HEK293 (cell line): ENCODE measurements at regions not wholly inside any gene's neighbourhood (a gene's known extent, or its start where the extent isn't known, plus 50 kb on each side); places are given as distances from the start of the nearest gene placed in this dataset.
"Not testable (repeated sequence)": the region's sequence is repeated elsewhere in the genome, so short reads cannot be mapped to it uniquely, and the experiment has no call there.

Experiments used
- CTCF ChIA-PET: fragments of 350-600 bp; formaldehyde crosslinking; extraction: SDS; loops from one replicate; lab custom pipeline; 2021; ENCODE audit warnings: antibody characterized with exemption; lab: Yijun Ruan, JAX
- POLR2A ChIA-PET: fragments of 300-600 bp; formaldehyde crosslinking; extraction: SDS; loops from one replicate; lab custom pipeline; 2020; ENCODE audit warnings: antibody characterized with exemption, inconsistent platforms; lab: Yijun Ruan, JAX
- H3K27ac ChIP-seq: fragments of 200-500 bp; sonication (Bioruptor generic); 2 replicates; pipeline ENCODE4 v1.5.1; 2014; ENCODE audit warnings: low read depth, low read length, control low read depth, inconsistent platforms; ENCODE audit errors: extremely low read depth
- H3K36me3 ChIP-seq, 2 experiments: fragments of 200-500 bp in 1 of 2; sonication (Bioruptor generic) in 1 of 2; 1 replicate in 1 of 2; 2 replicates in 1 of 2; pipeline ENCODE4 v1.5.1; 2014 to 2017; ENCODE audit warnings: inconsistent platforms in 2 of 2, low read length in 2 of 2; ENCODE audit not compliant: control insufficient read depth in 2 of 2, insufficient read depth in 1 of 2
- H3K4me1 ChIP-seq: fragments of 200-500 bp; sonication (Bioruptor generic); 2 replicates; pipeline ENCODE4 v1.5.1; 2014; ENCODE audit warnings: mild to moderate bottlenecking, low read length, inconsistent platforms; ENCODE audit not compliant: control insufficient read depth, insufficient read depth
- H3K4me3 ChIP-seq: 2 replicates; pipeline ENCODE4 v1.5.1; 2011; ENCODE audit warnings: low read depth, mild to moderate bottlenecking, control low read depth, low read length, moderate library complexity
- H3K9me3 ChIP-seq: fragments of 200-500 bp; sonication (Bioruptor generic); 2 replicates; pipeline ENCODE4 v1.5.1; 2014; ENCODE audit warnings: low read depth, low read length, inconsistent platforms; ENCODE audit not compliant: control insufficient read depth, insufficient read depth
- BCL6B ChIP-seq: fragments of 450-650 bp; formaldehyde crosslinking; IDR thresholded peaks from 2 replicates; pipeline ENCODE4 v1.5.1; 2017; ENCODE audit warnings: missing biosample characterization, missing genetic modification characterization
- EGR2 ChIP-seq: fragments of 450-650 bp; formaldehyde crosslinking; IDR thresholded peaks from 2 replicates; pipeline ENCODE4 v1.5.1; 2016; ENCODE audit warnings: low read depth, missing biosample characterization, missing genetic modification characterization
- GLIS2 ChIP-seq: fragments of 450-650 bp; formaldehyde crosslinking; IDR thresholded peaks from 2 replicates; pipeline ENCODE4 v1.5.1; 2016; ENCODE audit warnings: missing biosample characterization, missing genetic modification characterization
- PRDM1 ChIP-seq: fragments of 450-650 bp; formaldehyde crosslinking; IDR thresholded peaks from 2 replicates; pipeline ENCODE4; 2016; ENCODE audit warnings: missing biosample characterization, missing genetic modification characterization
- REPIN1 ChIP-seq: fragments of 450-650 bp; formaldehyde crosslinking; IDR thresholded peaks from 2 replicates; pipeline ENCODE4 v1.5.1; 2017; ENCODE audit warnings: missing biosample characterization, missing genetic modification characterization, low read depth
- SP3 ChIP-seq: fragments of 450-650 bp; formaldehyde crosslinking; IDR thresholded peaks from 2 replicates; pipeline ENCODE4 v1.5.1; 2016; ENCODE audit warnings: missing biosample characterization, missing genetic modification characterization
- YY1 ChIP-seq: fragments of 450-650 bp; formaldehyde crosslinking; IDR thresholded peaks from 2 replicates; pipeline ENCODE4 v1.5.1; 2018; ENCODE audit warnings: missing biosample characterization, missing genetic modification characterization
- ZBTB1 ChIP-seq: fragments of 450-650 bp; formaldehyde crosslinking; IDR thresholded peaks from 2 replicates; pipeline ENCODE4 v1.5.1; 2016; ENCODE audit warnings: missing biosample characterization, missing genetic modification characterization
- ZFP3 ChIP-seq: fragments of 450-650 bp; formaldehyde crosslinking; IDR thresholded peaks from 2 replicates; pipeline ENCODE4 v1.5.1; 2016; ENCODE audit warnings: low read depth, missing biosample characterization, missing genetic modification characterization
- ZNF10 ChIP-seq: fragments of 450-650 bp; formaldehyde crosslinking; IDR thresholded peaks from 2 replicates; pipeline ENCODE4 v1.5.1; 2017; ENCODE audit warnings: missing biosample characterization, missing genetic modification characterization
- ZNF174 ChIP-seq: fragments of 450-650 bp; formaldehyde crosslinking; IDR thresholded peaks from 2 replicates; pipeline ENCODE4 v1.5.0; 2017; ENCODE audit warnings: missing biosample characterization, mild to moderate bottlenecking, missing genetic modification characterization
- ZNF18 ChIP-seq: fragments of 450-650 bp; formaldehyde crosslinking; IDR thresholded peaks from 2 replicates; pipeline ENCODE4 v1.5.1; 2016; ENCODE audit warnings: missing biosample characterization, missing genetic modification characterization
- ZNF214 ChIP-seq: fragments of 450-650 bp; formaldehyde crosslinking; IDR thresholded peaks from 2 replicates; pipeline ENCODE4 v1.5.1; 2017; ENCODE audit warnings: missing biosample characterization, mild to moderate bottlenecking, missing genetic modification characterization, borderline replicate concordance
- ZNF292 ChIP-seq: fragments of 450-650 bp; formaldehyde crosslinking; IDR thresholded peaks from 2 replicates; pipeline ENCODE4 v1.5.1; 2016; ENCODE audit warnings: low read depth, missing biosample characterization, missing genetic modification characterization, borderline replicate concordance
- ZNF423 ChIP-seq: fragments of 450-650 bp; formaldehyde crosslinking; IDR thresholded peaks from 2 replicates; pipeline ENCODE4 v1.5.1; 2016; ENCODE audit warnings: missing biosample characterization, missing genetic modification characterization
- ZNF624 ChIP-seq: fragments of 450-650 bp; formaldehyde crosslinking; IDR thresholded peaks from 2 replicates; pipeline ENCODE4 v1.5.1; 2017; ENCODE audit warnings: missing biosample characterization, missing genetic modification characterization
- ZNF654 ChIP-seq: fragments of 450-650 bp; formaldehyde crosslinking; IDR thresholded peaks from 2 replicates; pipeline ENCODE4 v1.5.1; 2016; ENCODE audit warnings: low read depth, missing biosample characterization, missing genetic modification characterization
- ZNF76 ChIP-seq: fragments of 450-650 bp; formaldehyde crosslinking; IDR thresholded peaks from 2 replicates; pipeline ENCODE4; 2016; ENCODE audit warnings: low read depth, missing biosample characterization, missing genetic modification characterization, borderline replicate concordance
- ZNF785 ChIP-seq: fragments of 450-650 bp; formaldehyde crosslinking; IDR thresholded peaks from 2 replicates; pipeline ENCODE4 v1.5.1; 2016; ENCODE audit warnings: missing biosample characterization, missing genetic modification characterization
- TF ChIP-seq, protein P1 (sequence below): fragments of 450-650 bp; formaldehyde crosslinking; IDR thresholded peaks from 2 replicates; pipeline ENCODE4 v1.5.1; 2016; ENCODE audit warnings: missing biosample characterization, missing genetic modification characterization

DNA sequence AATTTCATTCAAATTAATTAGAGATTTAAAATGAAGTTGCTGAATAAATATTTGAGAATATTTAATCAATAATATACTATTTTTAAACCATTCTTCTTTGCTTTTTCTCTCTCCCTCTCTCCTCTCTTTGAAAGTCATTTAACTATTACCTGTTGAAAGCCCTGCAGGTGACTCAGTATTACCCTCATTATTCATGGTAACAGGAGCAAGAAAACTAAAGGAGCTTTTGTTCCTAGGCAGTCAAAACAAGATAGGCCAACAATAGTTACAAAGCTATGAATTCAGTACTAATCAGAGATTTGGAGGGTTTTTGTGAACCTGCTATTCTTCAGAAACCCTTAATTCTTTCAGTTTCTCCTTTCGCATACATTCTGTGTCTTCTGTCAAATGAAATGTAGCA, 721.3 kb upstream of the NCAM2 start:
- no peak overlapping the region for H3K27ac ChIP-seq
- POLR2A ChIA-PET: no interaction called here
- H3K36me3 ChIP-seq: no peaks in the 10 kb centered on the region
- no peak overlapping the region for H3K4me3 ChIP-seq
- TF ChIP-seq ZNF654: no peak
- no peak for TF ChIP-seq ZFP3
- no peaks in the 10 kb centered on the region; the same call in none of the 2 replicates for H3K9me3 ChIP-seq
- H3K4me1 ChIP-seq: no peaks in the 10 kb centered on the region
- CTCF ChIA-PET: no interaction called here

DNA sequence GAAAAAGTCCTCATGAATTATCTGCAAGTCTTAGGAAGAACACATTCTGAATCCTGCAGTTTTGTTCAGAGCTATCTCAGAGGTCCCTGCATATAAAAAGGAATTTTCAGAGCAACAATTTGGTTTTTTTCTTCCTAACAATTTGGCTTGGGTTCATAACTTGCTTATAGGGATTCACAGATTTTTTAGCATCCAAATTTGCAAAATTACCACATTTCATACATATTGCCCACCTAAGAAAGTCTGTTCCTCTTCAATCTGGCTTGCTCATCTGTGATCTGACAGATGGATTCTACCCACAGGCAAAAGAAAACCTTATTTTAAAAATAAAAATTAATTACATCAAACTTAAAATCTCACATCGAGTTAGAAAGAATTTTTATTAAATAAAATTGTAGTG, 714.4 kb upstream of the NCAM2 start:
- Histone ChIP-seq H3K27ac (no peak overlapping the region), H3K4me3 (no peak overlapping the region), H3K4me1 (no peaks in the 10 kb centered on the region), H3K36me3 (no peaks in the 10 kb centered on the region), H3K9me3 (no peaks in the 10 kb centered on the region; the same call in none of the 2 replicates)
- POLR2A ChIA-PET: no interaction called here
- TF ChIP-seq ZNF18 (tag by site-specific recombination) (no peak), ZNF624 (tag by site-specific recombination) (no peak), ZNF423 (tag by site-specific recombination) (no peak), EGR2 (tag by site-specific recombination) (no peak), ZNF214 (tag by site-specific recombination) (no peak), ZNF10 (tag by site-specific recombination) (no peak), GLIS2 (tag by site-specific recombination) (no peak), REPIN1 (tag by site-specific recombination) (no peak), ZBTB1 (tag by site-specific recombination) (no peak), ZNF785 (tag by site-specific recombination) (no peak)
- TF ChIP-seq, protein P1, sequence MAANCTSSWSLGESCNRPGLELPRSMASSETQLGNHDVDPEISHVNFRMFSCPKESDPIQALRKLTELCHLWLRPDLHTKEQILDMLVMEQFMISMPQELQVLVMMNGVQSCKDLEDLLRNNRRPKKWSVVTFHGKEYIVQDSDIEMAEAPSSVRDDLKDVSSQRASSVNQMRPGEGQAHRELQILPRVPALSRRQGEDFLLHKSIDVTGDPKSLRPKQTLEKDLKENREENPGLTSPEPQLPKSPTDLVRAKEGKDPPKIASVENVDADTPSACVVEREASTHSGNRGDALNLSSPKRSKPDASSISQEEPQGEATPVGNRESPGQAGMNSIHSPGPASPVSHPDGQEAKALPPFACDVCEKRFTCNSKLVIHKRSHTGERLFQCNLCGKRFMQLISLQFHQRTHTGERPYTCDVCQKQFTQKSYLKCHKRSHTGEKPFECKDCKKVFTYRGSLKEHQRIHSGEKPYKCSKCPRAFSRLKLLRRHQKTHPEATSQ (tag by site-specific recombination): no peak
- CTCF ChIA-PET: interaction anchor here (0.6 kb wide), 1 partner anchor 570 kb away, joined by 3 read pairs; no protein-coding TSS in a partner anchor

DNA sequence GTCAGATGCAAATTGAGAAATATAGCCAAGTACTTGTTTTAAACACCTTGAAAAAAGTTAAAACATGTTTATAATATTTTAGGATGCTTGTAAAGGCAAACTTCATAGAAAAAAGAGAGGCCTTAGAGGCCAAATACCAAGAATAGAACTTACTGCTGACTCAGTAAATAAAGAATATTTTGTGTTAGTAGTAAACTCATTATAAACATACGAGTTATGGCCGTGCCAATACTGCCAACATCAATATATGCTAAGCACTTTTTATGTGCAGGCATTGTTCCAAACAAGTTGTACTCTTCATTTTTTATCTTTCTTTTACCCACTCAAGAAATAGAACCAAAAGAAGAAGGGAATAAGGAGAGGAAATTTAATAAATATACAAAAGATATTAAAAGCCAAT, 705.9 kb upstream of the NCAM2 start:
- Histone ChIP-seq H3K9me3 (no peaks in the 10 kb centered on the region; the same call in none of the 2 replicates), H3K4me3 (no peak overlapping the region), H3K4me1 (no peaks in the 10 kb centered on the region), H3K27ac (no peak overlapping the region), H3K36me3 (no peaks in the 10 kb centered on the region)
- TF ChIP-seq BCL6B: no peak
- no peak for TF ChIP-seq ZNF174 (tag by site-specific recombination)
- TF ChIP-seq ZNF76 (tag by site-specific recombination): no peak
- no peak for TF ChIP-seq ZNF292 (tag by site-specific recombination)
- no peak for TF ChIP-seq YY1 (tag by site-specific recombination)
- TF ChIP-seq SP3 (tag by site-specific recombination): no peak
- no peak for TF ChIP-seq PRDM1 (tag by site-specific recombination)
- ChIA-PET POLR2A (no interaction called here), CTCF (no interaction called here)

GRCh38 chr21:20292854-20293253, 705.4 kb upstream of the NCAM2 start:
- H3K4me3 ChIP-seq, H3K4me1 ChIP-seq: not testable (repeated sequence)

More at GRCh38 chr21:20292854-20293253, 705.4 kb upstream of the NCAM2 start:
- POLR2A ChIA-PET, H3K9me3 ChIP-seq, H3K27ac ChIP-seq, H3K36me3 ChIP-seq, CTCF ChIA-PET: not testable (repeated sequence)
